SH-SY5Y (cell line): ENCODE measurements at regions not wholly inside any gene's neighbourhood (a gene's known extent, or its start where the extent isn't known, plus 50 kb on each side); places are given as distances from the start of the nearest gene placed in this dataset.

Experiments used
- GATA2 ChIP-seq: IDR thresholded peaks from 2 replicates; pipeline ENCODE4 v1.6.1; 2011; ENCODE audit warnings: mild to moderate bottlenecking, low read depth, low read length
- GATA3 ChIP-seq: IDR thresholded peaks from 2 replicates; pipeline ENCODE4 v1.6.1; 2011; ENCODE audit warnings: low read depth, mild to moderate bottlenecking, low read length, moderate library complexity

DNA sequence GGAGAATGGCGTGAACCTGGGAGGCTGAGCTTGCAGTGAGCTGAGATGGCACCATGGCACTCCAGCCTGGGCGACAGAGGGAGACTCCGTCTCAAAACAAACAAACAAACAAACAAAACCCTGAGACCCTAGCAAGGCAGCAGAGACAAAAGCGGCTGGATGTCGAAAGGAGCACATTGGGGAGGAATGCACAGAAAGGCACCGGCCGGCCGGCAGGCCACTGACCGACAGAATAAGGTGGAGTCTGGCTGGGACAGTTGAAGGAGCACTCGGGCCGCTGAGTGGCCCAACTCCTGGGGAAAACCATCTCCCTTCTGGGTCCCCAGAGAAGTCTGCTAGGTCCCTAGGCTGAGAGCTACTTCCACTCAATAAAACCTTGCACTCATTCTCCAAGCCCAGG is 256.2 kb downstream of the KIF21A start:
- no peak for TF ChIP-seq GATA2
- no peak for TF ChIP-seq GATA3
